T-helper 1 cell (primary cell): ENCODE measurements at regions not wholly inside any gene's neighbourhood (a gene's known extent, or its start where the extent isn't known, plus 50 kb on each side); places are given as distances from the start of the nearest gene placed in this dataset.
"Not testable (repeated sequence)": the region's sequence is repeated elsewhere in the genome, so short reads cannot be mapped to it uniquely, and the experiment has no call there.

Experiments used
- DNase-seq, 5 donors: peaks; one replicate each; pipeline ENCODE4 v3.0.0-alpha.2; 2012 to 2020

DNA sequence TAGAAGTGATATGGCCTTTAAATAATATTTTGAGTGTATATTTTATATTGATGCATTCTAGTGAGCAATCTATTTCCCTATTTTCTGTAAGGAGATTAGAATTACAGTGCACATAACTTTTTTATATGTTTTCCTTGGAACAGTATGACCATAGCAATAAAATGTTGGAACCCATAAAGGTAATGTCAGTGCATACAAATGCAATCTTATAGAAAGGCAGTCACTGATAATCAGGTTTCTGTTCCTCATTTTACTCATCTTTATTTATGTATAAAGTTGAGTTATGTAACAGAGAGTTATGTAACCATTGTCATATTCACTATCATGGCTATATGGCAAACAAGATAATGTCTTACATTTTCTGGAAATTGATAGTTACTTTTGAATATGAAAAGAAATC, 179.9 kb upstream of the NETO1 start:
- no peak for DNase-seq

DNA sequence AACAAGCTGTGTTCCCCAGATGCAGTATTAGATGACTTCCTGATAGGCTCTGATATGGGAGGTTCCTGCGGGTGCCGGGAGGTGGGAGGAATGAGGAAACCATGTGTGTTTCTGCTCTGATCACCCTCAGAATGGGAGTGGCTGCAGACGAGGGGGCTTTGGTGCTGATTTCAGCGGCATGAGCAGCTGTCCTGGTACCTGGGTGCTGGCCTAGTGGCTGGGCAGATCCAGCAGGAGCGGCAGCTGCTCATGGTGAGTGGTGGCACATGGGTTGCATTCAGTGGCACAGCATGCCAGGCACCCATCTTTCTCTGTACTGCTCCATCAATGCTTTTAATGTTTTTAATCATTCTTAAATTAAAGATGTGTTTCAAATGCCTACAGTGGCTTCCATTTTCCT, 177.2 kb upstream of the NETO1 start:
- DNase-seq, result no peak

DNA sequence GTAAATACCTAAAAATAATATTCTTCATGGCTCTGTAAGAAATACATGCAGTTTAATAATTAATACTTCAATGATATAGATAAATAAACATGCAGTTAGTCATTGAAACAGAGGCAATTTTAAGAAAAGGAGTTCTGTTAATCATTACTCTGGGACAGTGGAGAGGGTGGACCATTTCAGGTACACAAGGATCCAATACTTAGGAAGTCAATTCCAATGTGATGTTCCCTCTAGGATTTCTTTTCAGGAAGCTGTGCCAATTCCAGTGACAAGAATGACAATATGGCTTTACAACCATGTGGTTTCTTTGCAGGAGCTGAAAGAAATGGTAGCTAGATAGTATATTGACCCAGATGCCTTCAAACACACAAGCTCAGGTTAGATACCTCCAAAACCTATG, 175.8 kb upstream of the NETO1 start:
- DNase-seq, result no peak

DNA sequence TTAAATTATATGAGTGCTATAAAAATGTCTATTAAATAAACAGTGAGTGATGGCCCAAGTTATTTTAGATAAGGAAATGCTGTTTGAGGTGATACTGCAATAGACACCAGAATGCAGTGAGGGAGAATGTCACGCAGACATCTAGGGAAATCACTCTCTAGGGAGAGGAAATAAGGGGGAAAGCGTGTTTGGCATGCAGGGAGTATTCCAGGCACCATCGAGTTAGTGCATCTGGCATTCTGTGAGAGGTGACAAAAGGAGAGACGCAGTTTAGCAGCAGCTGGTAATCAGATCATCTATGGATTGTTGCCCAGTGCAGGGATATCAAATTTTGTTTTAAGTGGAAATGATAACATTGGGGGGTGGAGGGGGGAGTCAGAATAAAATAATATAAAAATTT, 175.4 kb upstream of the NETO1 start:
- DNase-seq, result no peak

- DNase-seq, result no peak
Observed at GRCh38 chr18:73040247-73040646, 172.5 kb upstream of the NETO1 start.

DNA sequence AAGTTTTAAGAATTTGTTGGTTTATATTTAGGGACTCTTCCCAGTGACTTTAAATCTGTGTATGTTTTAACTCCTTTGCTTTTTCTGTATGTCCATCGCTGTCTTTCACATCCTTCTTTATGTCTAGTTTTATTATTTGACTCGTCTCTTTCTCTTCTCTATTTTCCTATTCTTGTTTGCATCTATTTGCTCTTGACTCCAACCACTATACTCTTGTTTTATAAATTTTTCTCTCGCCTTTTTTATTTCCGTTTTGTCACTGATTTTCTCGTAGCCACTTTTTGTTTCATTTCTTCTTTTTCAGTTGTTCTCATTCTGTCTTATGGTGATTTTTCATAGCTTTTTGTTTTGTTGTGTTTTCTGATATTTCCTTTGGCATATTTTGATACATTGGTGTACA, 170.5 kb upstream of the NETO1 start:
- no peak for DNase-seq

GRCh38 chr18:73023975-73024374, 156.2 kb upstream of the NETO1 start:
- no peak for DNase-seq

GRCh38 chr18:73009691-73010090, 141.9 kb upstream of the NETO1 start:
- no peak for DNase-seq

- DNase-seq, result no peak
Observed at GRCh38 chr18:73007915-73008308, 140.1 kb upstream of the NETO1 start.

- no peak for DNase-seq
Observed at GRCh38 chr18:73007195-73007914, 139.6 kb upstream of the NETO1 start.

GRCh38 chr18:73006331-73006730, 138.5 kb upstream of the NETO1 start:
- DNase-seq, result no peak

DNA sequence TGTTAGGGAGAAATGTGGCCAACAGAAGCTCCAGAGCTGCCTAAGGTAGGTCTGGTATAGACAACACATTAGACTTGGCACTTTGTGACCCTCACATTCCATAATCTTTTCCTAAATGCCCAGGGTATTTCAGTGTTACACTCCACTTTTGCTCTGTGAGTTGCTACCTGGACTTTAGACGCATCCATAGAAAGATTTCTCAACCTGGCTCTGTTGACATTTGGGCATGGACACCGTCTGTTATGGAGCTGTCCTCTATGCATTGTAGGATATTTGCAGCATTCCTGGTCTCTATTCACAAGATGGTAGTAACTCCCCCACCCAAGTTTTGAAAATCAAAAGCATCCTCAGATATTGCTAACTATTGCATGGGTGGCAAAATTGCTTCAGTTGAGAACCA, 136.5 kb upstream of the NETO1 start:
- no peak for DNase-seq

DNA sequence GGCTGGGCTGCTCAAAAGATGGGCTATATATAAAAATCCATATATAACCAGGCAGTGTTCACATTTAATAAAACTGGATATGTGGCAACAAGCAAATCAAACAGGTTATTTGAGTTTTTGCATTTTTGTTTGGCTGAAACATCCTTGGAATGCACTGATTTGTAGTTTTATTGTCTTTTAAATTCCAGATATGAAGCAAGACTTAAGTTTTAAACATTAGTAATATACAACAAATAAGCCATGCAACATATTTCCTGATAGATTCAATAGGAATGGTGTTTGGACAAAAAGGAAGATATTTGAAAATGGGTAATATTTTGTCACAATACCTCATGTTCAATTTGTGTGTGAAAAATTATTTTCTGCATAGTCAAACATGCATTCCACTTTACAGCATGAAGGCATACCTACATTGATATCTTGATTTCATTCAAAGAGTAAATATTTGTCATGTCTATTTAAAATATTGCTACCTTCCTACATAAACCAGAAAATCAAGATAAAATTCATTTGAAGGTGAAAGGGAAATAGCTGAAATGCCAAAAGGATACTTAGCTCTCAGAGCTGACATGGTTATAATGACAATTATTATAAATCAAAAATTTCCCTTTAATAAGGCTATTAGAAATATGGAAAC, 132.3 kb upstream of the NETO1 start:
- DNase-seq, result no peak

DNA sequence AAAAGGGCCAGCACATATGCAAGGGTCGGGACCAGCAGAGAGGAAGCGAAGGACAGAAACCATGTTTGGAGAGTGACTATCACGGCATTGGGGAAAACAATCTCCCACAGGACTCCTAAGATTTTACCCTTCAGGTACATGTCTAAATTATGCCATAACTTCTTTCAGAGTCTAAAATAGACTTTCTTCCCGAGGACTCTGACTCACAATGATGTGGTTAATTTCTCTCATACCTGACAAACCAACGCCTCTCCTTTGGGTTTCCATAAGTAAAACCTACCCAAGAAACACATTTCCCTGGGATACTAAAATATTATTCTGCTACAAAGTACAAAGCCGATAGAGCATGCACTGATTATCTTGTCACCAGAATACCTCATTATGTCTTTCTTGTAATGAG, 127.8 kb upstream of the NETO1 start:
- DNase-seq, result no peak

DNA sequence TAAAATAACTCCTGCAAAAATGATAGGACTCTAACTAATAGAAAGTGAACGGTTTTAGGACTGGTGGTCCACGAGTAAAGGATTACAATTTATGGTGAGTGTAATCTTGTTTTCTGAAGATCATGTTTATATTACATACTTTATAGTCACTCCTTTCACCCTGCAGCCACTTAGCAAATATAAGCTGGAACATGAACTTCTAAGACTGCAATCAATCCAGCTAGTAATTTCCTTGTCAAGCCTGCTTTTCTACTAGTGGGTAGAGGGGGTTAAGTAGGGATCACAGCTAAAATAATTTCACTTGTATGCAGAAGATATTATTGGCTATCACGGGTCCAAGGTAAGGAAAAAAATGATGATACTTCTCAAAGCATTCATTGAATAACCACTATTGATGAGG, 125.5 kb upstream of the NETO1 start:
- DNase-seq, result no peak

DNA sequence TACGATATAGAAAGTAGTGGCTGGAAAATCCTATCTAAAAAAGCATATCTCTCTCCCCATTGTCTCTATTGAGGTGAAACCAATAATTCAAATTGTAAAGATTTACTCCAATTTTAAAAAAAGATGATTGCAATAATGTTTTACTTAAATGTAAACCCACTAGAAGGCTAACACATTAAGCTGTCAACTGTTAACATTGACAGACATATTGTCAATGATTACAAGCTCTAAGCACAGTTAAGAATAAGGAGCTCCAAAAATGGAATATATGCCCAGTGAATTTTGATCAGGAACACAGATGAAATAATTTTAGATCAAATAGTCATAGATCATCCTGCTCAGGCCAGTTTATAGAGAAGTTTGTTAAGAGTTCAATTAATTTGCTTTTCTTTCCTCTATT, 123.6 kb upstream of the NETO1 start:
- DNase-seq, result no peak

GRCh38 chr18:72987570-72987969, 119.8 kb upstream of the NETO1 start:
- not testable (repeated sequence) for DNase-seq

DNA sequence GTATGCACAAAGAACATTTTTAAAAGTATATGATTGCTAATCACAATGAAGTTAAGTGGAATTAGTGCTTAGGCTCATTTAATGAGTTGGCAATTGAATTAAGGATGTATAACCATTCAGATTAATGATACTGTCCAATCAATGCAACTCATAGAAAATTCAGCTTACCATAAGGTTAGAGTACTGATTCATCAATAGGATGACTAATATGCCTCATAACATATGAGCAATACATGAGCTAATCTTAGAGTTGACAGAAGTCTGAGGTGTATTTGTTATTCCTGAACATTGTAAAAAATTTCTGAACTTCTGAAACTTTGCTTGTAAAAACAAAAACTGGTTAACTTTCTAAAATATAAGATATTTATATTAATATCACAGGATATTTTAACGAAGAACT, 118.3 kb upstream of the NETO1 start:
- DNase-seq, result no peak

- no peak for DNase-seq
Observed at GRCh38 chr18:72985686-72986085, 117.9 kb upstream of the NETO1 start.

DNA sequence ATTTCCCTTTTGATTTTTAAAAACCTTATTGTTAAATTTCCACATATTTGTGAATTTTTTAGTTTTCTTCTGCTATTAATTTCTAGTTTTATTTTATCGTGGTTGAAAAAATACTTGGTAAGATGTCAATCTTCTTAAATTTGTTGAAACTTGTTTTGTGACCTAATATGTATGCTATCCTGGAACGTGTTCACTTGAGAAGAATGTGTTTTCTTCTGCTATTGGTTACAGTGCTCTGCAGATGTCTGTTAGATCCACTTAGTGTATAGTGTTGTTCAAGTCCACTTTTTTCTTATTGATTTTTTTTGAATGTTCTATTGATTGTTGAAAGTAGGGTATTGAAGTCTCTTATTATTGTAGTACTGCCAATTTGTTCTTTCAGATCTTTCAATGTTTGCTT, 116.5 kb upstream of the NETO1 start:
- DNase-seq, result no peak

DNA sequence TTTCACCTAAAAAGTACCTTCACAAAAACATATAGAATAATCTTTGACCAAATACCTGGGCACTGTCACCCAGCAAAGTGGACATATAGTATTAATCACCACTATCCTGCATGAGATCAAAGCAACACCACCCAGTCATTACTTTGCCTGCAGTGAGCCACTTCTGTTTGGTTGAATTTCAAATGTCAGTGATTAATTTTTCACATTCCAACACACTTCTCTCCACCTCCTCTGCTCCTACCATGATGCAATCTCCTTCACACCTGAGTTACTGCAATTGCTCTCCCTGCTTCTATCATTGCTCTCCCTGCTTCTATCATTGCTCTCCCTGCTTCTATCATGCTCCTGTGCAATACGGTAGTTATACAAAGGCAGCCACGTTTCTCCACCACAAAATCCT, 106.1 kb upstream of the NETO1 start:
- DNase-seq, result no peak

DNA sequence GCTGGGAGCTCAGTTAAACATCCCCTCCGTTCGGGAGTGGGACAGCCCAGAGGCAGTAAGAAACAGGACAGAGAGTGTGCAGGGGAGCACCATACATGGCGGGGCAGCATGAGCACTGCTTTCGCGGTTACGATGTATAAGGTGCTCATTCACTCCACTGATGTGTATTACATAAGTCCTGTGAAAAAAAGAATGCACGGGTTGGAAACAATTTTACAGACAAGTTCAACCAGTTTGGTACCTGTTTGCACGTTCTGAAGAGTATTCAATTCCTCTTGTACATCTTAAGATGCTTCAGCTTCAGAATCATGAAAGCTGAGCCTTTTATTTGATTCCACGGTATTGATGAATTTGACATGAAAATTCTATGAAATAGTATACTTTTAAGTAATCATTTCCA, 97.8 kb upstream of the NETO1 start:
- DNase-seq, result no peak

DNA sequence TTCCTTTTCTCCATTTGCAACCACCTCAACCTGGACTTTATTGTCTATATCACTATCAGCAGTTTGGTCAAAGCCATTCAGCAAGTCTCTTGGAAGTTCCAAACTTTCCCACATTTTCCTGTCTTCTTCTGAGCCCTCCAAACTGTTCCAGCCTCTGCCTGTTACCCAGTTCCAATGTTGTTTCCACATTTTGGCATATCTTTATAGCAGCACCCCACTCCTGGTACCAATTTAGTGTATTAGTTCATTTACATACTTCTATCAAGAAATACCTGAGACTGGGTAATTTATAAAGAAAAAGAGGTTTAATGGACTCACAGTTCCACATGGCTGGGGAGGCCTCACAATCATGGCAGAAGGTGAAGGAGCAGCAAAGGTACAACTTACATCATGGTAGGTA, 90.4 kb upstream of the NETO1 start:
- DNase-seq, result not testable (repeated sequence)

DNA sequence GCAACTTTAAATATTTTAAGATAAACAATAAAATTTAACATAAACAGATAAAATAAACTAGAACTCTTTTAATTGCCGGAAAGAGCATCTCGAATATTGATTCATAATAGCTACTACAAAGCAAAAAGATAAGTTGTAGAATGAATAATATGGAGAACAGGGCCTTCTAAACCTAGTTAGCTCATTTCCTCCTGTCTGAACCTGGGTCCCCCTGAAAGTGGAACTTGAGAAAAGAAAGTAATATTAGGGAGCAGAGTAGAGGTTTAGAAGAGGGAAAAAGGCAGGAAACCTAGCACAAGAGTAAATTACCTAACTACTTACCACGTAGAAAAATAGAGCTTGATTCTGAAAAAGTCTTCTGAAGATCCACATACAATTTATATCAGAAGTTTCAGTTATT, 80.7 kb upstream of the NETO1 start:
- no peak for DNase-seq

DNA sequence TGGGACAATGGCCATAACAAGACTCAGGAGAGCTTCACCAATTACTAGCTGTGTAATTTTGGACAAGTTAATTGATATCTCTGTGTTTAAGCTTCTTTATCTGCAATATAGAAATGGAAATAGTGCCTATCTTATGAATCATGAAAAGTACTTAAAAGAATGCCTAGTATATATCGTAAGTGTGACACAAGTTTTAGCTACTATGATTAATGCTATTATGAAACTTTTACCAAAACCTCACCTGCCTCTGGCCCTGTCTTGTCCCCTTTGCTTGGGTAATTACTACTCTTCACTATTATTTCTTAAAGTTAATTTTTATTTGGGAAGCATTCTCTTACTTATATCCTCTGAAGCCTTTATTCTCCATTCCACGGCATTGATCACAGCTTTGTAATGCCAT, 75.0 kb upstream of the NETO1 start:
- DNase-seq, result no peak
